ENCODE measurements at regions not wholly inside any gene's neighbourhood (a gene's known extent, or its start where the extent isn't known, plus 50 kb on each side); places are given as distances from the start of the nearest gene placed in this dataset.
"Not testable (repeated sequence)": the region's sequence is repeated elsewhere in the genome, so short reads cannot be mapped to it uniquely, and the experiment has no call there.

- DNase-seq: peak; percentile 51
These were observed 106.9 kb upstream of the CCDC28A start for GRCh38 chr6:138666636-138667035.

GRCh38 chr6:138667408-138667807 lies 106.2 kb upstream of the CCDC28A start:
- no peak for DNase-seq

GRCh38 chr6:138671351-138671750 lies 102.2 kb upstream of the CCDC28A start:
- no peak for DNase-seq

GRCh38 chr6:138673346-138674014 lies 100.1 kb upstream of the CCDC28A start:
- DNase-seq: no peak

- DNase-seq: not testable (repeated sequence)
These were observed 99.1 kb upstream of the CCDC28A start for GRCh38 chr6:138674444-138674843.

- DNase-seq: no peak
These were observed 96.0 kb upstream of the CCDC28A start for GRCh38 chr6:138677538-138677937.

- DNase-seq: no peak
These were observed 95.4 kb upstream of the CCDC28A start for GRCh38 chr6:138678168-138678567.

GRCh38 chr6:138680085-138680484 lies 93.5 kb upstream of the CCDC28A start:
- DNase-seq: no peak

- DNase-seq: no peak
These were observed 91.9 kb upstream of the CCDC28A start for GRCh38 chr6:138681627-138682026.

- DNase-seq: no peak
These were observed 90.7 kb upstream of the CCDC28A start for GRCh38 chr6:138682704-138683527.

- DNase-seq: no peak
These were observed 88.3 kb upstream of the CCDC28A start for GRCh38 chr6:138685257-138685656.

- no peak for DNase-seq
These were observed 87.8 kb upstream of the CCDC28A start for GRCh38 chr6:138685781-138686180.

GRCh38 chr6:138688580-138688979 lies 85.0 kb upstream of the CCDC28A start:
- no peak for DNase-seq

- no peak for DNase-seq
These were observed 83.7 kb upstream of the CCDC28A start for GRCh38 chr6:138689849-138690248.

GRCh38 chr6:138690975-138691594 lies 82.5 kb upstream of the CCDC28A start:
- DNase-seq: no peak

GRCh38 chr6:138691595-138692057 lies 81.9 kb upstream of the CCDC28A start:
- peak; percentile 83 for DNase-seq

GRCh38 chr6:138692058-138692977 lies 81.3 kb upstream of the CCDC28A start:
- DNase-seq: peak; percentile 50

- DNase-seq: peak; percentile 59
These were observed 80.3 kb upstream of the CCDC28A start for GRCh38 chr6:138692978-138693909.

- DNase-seq: no peak
These were observed 78.4 kb upstream of the CCDC28A start for GRCh38 chr6:138695193-138695592.

GRCh38 chr6:138714493-138714892 lies 59.1 kb upstream of the CCDC28A start:
- no peak for DNase-seq

- DNase-seq: no peak
These were observed 57.6 kb upstream of the CCDC28A start for GRCh38 chr6:138716013-138716412.

Measured in fibroblast of skin of right quadriceps (primary cell).